ENCODE measurements at regions not wholly inside any gene's neighbourhood (a gene's known extent, or its start where the extent isn't known, plus 50 kb on each side); places are given as distances from the start of the nearest gene placed in this dataset.

DNA sequence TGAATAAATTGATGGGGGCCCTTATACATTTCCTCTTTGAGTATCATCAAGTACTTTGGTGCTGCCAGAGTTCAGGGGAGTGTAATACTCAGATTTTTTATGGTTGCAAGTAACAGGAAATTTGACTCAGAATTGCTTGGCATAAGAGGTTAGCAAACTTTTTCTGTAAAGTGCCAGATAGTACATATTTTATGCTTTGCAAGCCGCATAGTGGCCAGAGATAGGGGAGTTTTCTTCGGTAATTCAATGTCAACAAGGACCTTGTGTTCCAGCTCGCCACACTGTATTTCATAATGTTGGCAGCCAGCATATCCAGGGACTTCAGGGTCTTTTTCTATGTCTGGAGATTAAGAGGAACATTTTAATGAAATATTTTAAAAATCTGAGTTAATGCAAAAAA is 51.0 kb upstream of the MARCHF10 start:
- TF ChIP-seq, protein P1, sequence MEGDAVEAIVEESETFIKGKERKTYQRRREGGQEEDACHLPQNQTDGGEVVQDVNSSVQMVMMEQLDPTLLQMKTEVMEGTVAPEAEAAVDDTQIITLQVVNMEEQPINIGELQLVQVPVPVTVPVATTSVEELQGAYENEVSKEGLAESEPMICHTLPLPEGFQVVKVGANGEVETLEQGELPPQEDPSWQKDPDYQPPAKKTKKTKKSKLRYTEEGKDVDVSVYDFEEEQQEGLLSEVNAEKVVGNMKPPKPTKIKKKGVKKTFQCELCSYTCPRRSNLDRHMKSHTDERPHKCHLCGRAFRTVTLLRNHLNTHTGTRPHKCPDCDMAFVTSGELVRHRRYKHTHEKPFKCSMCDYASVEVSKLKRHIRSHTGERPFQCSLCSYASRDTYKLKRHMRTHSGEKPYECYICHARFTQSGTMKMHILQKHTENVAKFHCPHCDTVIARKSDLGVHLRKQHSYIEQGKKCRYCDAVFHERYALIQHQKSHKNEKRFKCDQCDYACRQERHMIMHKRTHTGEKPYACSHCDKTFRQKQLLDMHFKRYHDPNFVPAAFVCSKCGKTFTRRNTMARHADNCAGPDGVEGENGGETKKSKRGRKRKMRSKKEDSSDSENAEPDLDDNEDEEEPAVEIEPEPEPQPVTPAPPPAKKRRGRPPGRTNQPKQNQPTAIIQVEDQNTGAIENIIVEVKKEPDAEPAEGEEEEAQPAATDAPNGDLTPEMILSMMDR (IDR thresholded peaks at IDR 0.05): no peak
- no peak for TF ChIP-seq POLR2A (IDR thresholded peaks at IDR 0.05)
